B cell (primary cell): ENCODE measurements at regions not wholly inside any gene's neighbourhood (a gene's known extent, or its start where the extent isn't known, plus 50 kb on each side); places are given as distances from the start of the nearest gene placed in this dataset.

ENCODE experiments used
- ATAC-seq: fragments of 200-7000 bp; cut with Tn5 transposase; one replicate; pipeline ENCODE4 v1.10.0; 2021; ENCODE audit warnings: low read depth, mild to moderate bottlenecking, moderate number of reproducible peaks, moderate library complexity
- CTCF ChIA-PET: fragments of 350-600 bp; sonication (Branson Sonifier 250); formaldehyde crosslinking; loops from one replicate; lab custom pipeline; 2021; ENCODE audit warnings: antibody characterized with exemption, inconsistent platforms; lab: Charles Lee
- POLR2A ChIA-PET: fragments of 350-600 bp; sonication (Branson Sonifier 250); formaldehyde crosslinking; loops from one replicate; lab custom pipeline; 2021; ENCODE audit warnings: antibody characterized with exemption; lab: Charles Lee
- DNase-seq: peaks from one replicate; pipeline ENCODE4 v3.0.0; 2013
- H2AFZ ChIP-seq: 2 replicates; pipeline ENCODE4 v1.6.1; 2012; ENCODE audit warnings: mild to moderate bottlenecking, low read depth, low read length; ENCODE audit not compliant: insufficient read depth, poor library complexity, severe bottlenecking
- H3K27ac ChIP-seq, 2 donors: 1 replicate in 1 of 2; 2 replicates in 1 of 2; pipeline ENCODE4 v1.5.1; 2012 to 2013; ENCODE audit warnings: low read length in 2 of 2, mild to moderate bottlenecking in 2 of 2, moderate library complexity in 1 of 2
- H3K27me3 ChIP-seq, 4 experiments: fragments of 200-600 bp in 1 of 4; sonication (generic) in 1 of 4; replicated peaks in 1 of 4; 1 replicate in 2 of 4; 2 replicates in 2 of 4; pipeline versions ENCODE4 v1.6.1 to v1.7.0; 2013 to 2016; ENCODE audit warnings: low read length in 3 of 4, mild to moderate bottlenecking in 2 of 4, mixed read lengths in 1 of 4, moderate library complexity in 1 of 4; ENCODE audit not compliant: insufficient read depth in 4 of 4, control insufficient read depth in 3 of 4; ENCODE audit errors: control extremely low read depth in 1 of 4
- H3K36me3 ChIP-seq, 2 experiments: replicated peaks in 1 of 2; 1 replicate in 1 of 2; 2 replicates in 1 of 2; pipeline versions ENCODE4 v1.6.1 to v1.7.1; 2013; ENCODE audit warnings: low read length in 1 of 2; ENCODE audit not compliant: insufficient read depth in 2 of 2, control insufficient read depth in 1 of 2; ENCODE audit errors: control extremely low read depth in 1 of 2, extremely low read depth in 1 of 2
- H3K4me1 ChIP-seq, 2 donors: fragments of 200-600 bp in 1 of 2; sonication (generic) in 1 of 2; 1 replicate in 1 of 2; 2 replicates in 1 of 2; pipeline versions ENCODE4 v1.5.1 to v1.6.1; 2013 to 2017; ENCODE audit warnings: low read length in 2 of 2; ENCODE audit not compliant: control insufficient read depth in 2 of 2, insufficient read depth in 2 of 2
- H3K4me2 ChIP-seq: replicated peaks from 2 replicates; pipeline ENCODE3; 2012; ENCODE audit warnings: mild to moderate bottlenecking, low read depth, low read length; ENCODE audit not compliant: poor library complexity, severe bottlenecking
- H3K4me3 ChIP-seq, 5 experiments: fragments of 200-600 bp in 1 of 5; sonication (generic) in 1 of 5; 1 replicate in 3 of 5; 2 replicates in 2 of 5; pipeline versions ENCODE4 v1.5.1 to v1.7.0; 2011 to 2016; ENCODE audit warnings: low read length in 4 of 5, mild to moderate bottlenecking in 4 of 5, low read depth in 2 of 5, control low read depth in 1 of 5, moderate library complexity in 1 of 5; ENCODE audit not compliant: insufficient read depth in 1 of 5; ENCODE audit errors: control extremely low read depth in 1 of 5, extremely low read depth in 1 of 5
- H3K79me2 ChIP-seq: fragments of 200-600 bp; sonication (generic); one replicate; pipeline ENCODE4 v1.6.0; 2016; ENCODE audit warnings: low read length; ENCODE audit not compliant: control insufficient read depth, insufficient read depth
- H3K9ac ChIP-seq: fragments of 200-600 bp; sonication (generic); 2 replicates; pipeline ENCODE4 v1.6.1; 2017; ENCODE audit warnings: mild to moderate bottlenecking, low read length, moderate library complexity
- H3K9me3 ChIP-seq, 3 donors: one replicate each; pipeline versions ENCODE4 v1.6.1 to v1.7.1; 2013; ENCODE audit warnings: low read length in 2 of 3; ENCODE audit not compliant: control insufficient read depth in 2 of 3, insufficient read depth in 1 of 3; ENCODE audit errors: control extremely low read depth in 1 of 3
- H4K20me1 ChIP-seq: 2 replicates; pipeline ENCODE4 v1.6.0; 2012; ENCODE audit warnings: mild to moderate bottlenecking, low read length; ENCODE audit not compliant: insufficient read depth, control insufficient read depth, poor library complexity, severe bottlenecking
- H3K27ac Mint-ChIP-seq: one replicate; pipeline ENCODE4 v1.8.0; 2021; ENCODE audit warnings: mixed read lengths
- H3K27me3 Mint-ChIP-seq: one replicate; pipeline ENCODE4 v1.8.0; 2021; ENCODE audit warnings: mixed read lengths
- H3K4me1 Mint-ChIP-seq: one replicate; pipeline ENCODE4 v1.8.0; 2021; ENCODE audit warnings: mixed read lengths
- H3K4me3 Mint-ChIP-seq: one replicate; pipeline ENCODE4 v1.8.0; 2021; ENCODE audit warnings: mixed read lengths
- H3K9me3 Mint-ChIP-seq: one replicate; pipeline ENCODE4 v1.8.0; 2022; ENCODE audit warnings: mixed read lengths; ENCODE audit not compliant: insufficient read depth
- EZH2 ChIP-seq: IDR thresholded peaks from 2 replicates; pipeline ENCODE4 v1.6.1; 2012; ENCODE audit warnings: borderline replicate concordance, low read depth, mild to moderate bottlenecking, moderate library complexity, low read length; ENCODE audit not compliant: insufficient read depth, poor library complexity, severe bottlenecking
- WGBS: methylation state at CpG from one replicate; pipeline ENCODE4 v1.1.5; 2013; ENCODE audit warnings: missing lambda C conversion rate; ENCODE audit not compliant: insufficient coverage; 5-methylcytosine and 5-hydroxymethylcytosine counted together
- intact Hi-C: fragments of 100-400 bp; cut with micrococcal nuclease; formaldehyde crosslinking; loops from one replicate; pipeline ENCODE4 v1.10.0; 2022
- TF ChIP-seq, protein P1 (sequence below): fragments of 200-600 bp; IDR thresholded peaks from one replicate; pipeline ENCODE4 v1.8.0; 2022; ENCODE audit warnings: antibody characterized with exemption, mild to moderate bottlenecking

GRCh38 chr5:155914766-155915165 lies 412.2 kb upstream of the SGCD start:
- H3K9me3 Mint-ChIP-seq: no peaks in the 10 kb centered on the region
- H3K4me1 Mint-ChIP-seq: no peaks in the 10 kb centered on the region
- TF ChIP-seq EZH2: no peak
- TF ChIP-seq, protein P1, sequence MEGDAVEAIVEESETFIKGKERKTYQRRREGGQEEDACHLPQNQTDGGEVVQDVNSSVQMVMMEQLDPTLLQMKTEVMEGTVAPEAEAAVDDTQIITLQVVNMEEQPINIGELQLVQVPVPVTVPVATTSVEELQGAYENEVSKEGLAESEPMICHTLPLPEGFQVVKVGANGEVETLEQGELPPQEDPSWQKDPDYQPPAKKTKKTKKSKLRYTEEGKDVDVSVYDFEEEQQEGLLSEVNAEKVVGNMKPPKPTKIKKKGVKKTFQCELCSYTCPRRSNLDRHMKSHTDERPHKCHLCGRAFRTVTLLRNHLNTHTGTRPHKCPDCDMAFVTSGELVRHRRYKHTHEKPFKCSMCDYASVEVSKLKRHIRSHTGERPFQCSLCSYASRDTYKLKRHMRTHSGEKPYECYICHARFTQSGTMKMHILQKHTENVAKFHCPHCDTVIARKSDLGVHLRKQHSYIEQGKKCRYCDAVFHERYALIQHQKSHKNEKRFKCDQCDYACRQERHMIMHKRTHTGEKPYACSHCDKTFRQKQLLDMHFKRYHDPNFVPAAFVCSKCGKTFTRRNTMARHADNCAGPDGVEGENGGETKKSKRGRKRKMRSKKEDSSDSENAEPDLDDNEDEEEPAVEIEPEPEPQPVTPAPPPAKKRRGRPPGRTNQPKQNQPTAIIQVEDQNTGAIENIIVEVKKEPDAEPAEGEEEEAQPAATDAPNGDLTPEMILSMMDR: no peak
- H3K36me3 ChIP-seq: no peaks in the 10 kb centered on the region
- H3K27ac ChIP-seq: no peak overlapping the region
- H3K27me3 Mint-ChIP-seq: no peaks in the 10 kb centered on the region
- POLR2A ChIA-PET: no interaction called here
- H3K4me3 Mint-ChIP-seq: no peak overlapping the region
- CTCF ChIA-PET: no interaction called here
- DNase-seq (no peak), ATAC-seq (no peak)
- H3K79me2 ChIP-seq: no peaks in the 10 kb centered on the region
- no peaks in the 10 kb centered on the region for H4K20me1 ChIP-seq
- H3K9ac ChIP-seq: no peak overlapping the region
- H3K27ac Mint-ChIP-seq: no peak overlapping the region
- intact Hi-C loops: no loop called here
- H2AFZ ChIP-seq: no peak overlapping the region
- H3K4me3 ChIP-seq: no peak overlapping the region
- H3K4me1 ChIP-seq: no peaks in the 10 kb centered on the region
- H3K9me3 ChIP-seq: no peaks in the 10 kb centered on the region
- no peaks in the 10 kb centered on the region for H3K27me3 ChIP-seq
- H3K4me2 ChIP-seq: no peak overlapping the region

- Histone ChIP-seq H3K4me1 (no peaks in the 10 kb centered on the region), H3K4me3 (no peak overlapping the region), H3K27ac (no peak overlapping the region), H3K27me3 (no peaks in the 10 kb centered on the region), H3K9me3 (no peaks in the 10 kb centered on the region), H2AFZ (no peak overlapping the region), H3K79me2 (no peaks in the 10 kb centered on the region), H3K36me3 (no peaks in the 10 kb centered on the region), H3K4me2 (no peak overlapping the region), H3K9ac (no peak overlapping the region), H4K20me1 (no peaks in the 10 kb centered on the region)
- DNase-seq (no peak), ATAC-seq (no peak)
- WGBS: 100% methylated on average over 1 of the region's 3 CpGs
- H3K4me3 Mint-ChIP-seq: no peak overlapping the region
- no peaks in the 10 kb centered on the region for H3K9me3 Mint-ChIP-seq
- TF ChIP-seq, protein P1: no peak
- TF ChIP-seq EZH2: no peak
- ChIA-PET CTCF (no interaction called here), POLR2A (no interaction called here)
- no peak overlapping the region for H3K27ac Mint-ChIP-seq
- intact Hi-C loops: no loop called here
- no peaks in the 10 kb centered on the region for H3K27me3 Mint-ChIP-seq
- no peaks in the 10 kb centered on the region for H3K4me1 Mint-ChIP-seq
Measured at GRCh38 chr5:155915601-155916000, 411.4 kb upstream of the SGCD start.
